A549 (cell line): ENCODE measurements at regions not wholly inside any gene's neighbourhood (a gene's known extent, or its start where the extent isn't known, plus 50 kb on each side); places are given as distances from the start of the nearest gene placed in this dataset.

Experiments
- ATAC-seq, 2 experiments: fragments of 200-7000 bp in 1 of 2; fragments of >200 bp in 1 of 2; cut with Nextera tagmentation in 1 of 2; cut with Tn5 transposase in 1 of 2; 3 replicates each; pipeline versions ENCODE4 v1.8.0 to v1.9.1; 2018 to 2020; ENCODE audit warnings: mild to moderate bottlenecking in 1 of 2, moderate library complexity in 1 of 2
- CTCF ChIA-PET: fragments of 300-600 bp; sonication (Branson Sonifier 250); formaldehyde crosslinking; extraction: SDS; loops from one replicate; lab custom pipeline; 2021; ENCODE audit warnings: antibody characterized with exemption, inconsistent platforms; lab: Yijun Ruan, JAX
- POLR2A ChIA-PET: fragments of 350-600 bp; formaldehyde crosslinking; extraction: SDS; loops from one replicate; lab custom pipeline; 2021; ENCODE audit warnings: antibody characterized with exemption, inconsistent platforms; lab: Yijun Ruan, JAX
- DNase-seq, 2 experiments: peaks; one replicate each; pipeline versions ENCODE4 v3.0.0 to v3.0.0-alpha.2; 2011 to 2016; ENCODE audit warnings: low read depth in 1 of 2, low spot score in 1 of 2
- FAIRE-seq: peaks from 2 replicates; lab custom pipeline; 2011; peaks lifted over from hg19 to GRCh38; lab: Jason Lieb, UNC
- H3K27ac ChIP-seq, 2 experiments: fragments of >200 bp; sonication (Bioruptor Twin); formaldehyde crosslinking; 3 replicates each; pipeline ENCODE4 v1.5.1; 2016 to 2017
- H3K4me1 ChIP-seq: fragments of >200 bp; sonication (Bioruptor Twin); formaldehyde crosslinking; 3 replicates; pipeline ENCODE4 v1.6.1; 2016
- H3K4me2 ChIP-seq: fragments of >200 bp; sonication (Bioruptor Twin); formaldehyde crosslinking; 3 replicates; pipeline ENCODE4 v1.6.1; 2016
- H3K4me3 ChIP-seq: fragments of >200 bp; sonication (Bioruptor Twin); formaldehyde crosslinking; 3 replicates; pipeline ENCODE4 v1.5.1; 2016
- H3K9me3 ChIP-seq: fragments of >200 bp; sonication (Bioruptor Twin); formaldehyde crosslinking; 3 replicates; pipeline ENCODE4 v1.6.1; 2016
- BHLHE40 ChIP-seq: IDR thresholded peaks from 2 replicates; pipeline ENCODE4 v1.6.1; 2012; ENCODE audit warnings: low read depth, low read length, inconsistent platforms
- CBX2 ChIP-seq: fragments of 200-600 bp; sonication (generic); IDR thresholded peaks from 2 replicates; pipeline ENCODE4 v1.6.1; 2016; ENCODE audit warnings: low read depth, mild to moderate bottlenecking, borderline replicate concordance
- EHMT2 ChIP-seq: fragments of 200-600 bp; sonication (generic); IDR thresholded peaks from 2 replicates; pipeline ENCODE4 v1.6.1; 2016; ENCODE audit warnings: antibody characterized with exemption, low read depth, mild to moderate bottlenecking, moderate library complexity
- EP300 ChIP-seq, 2 experiments: fragments of >200 bp; sonication (Bioruptor Twin); formaldehyde crosslinking; IDR thresholded peaks; 2 replicates in 1 of 2; 3 replicates in 1 of 2; pipeline ENCODE4 v1.6.1; 2016 to 2017
- ESRRA ChIP-seq: fragments of 150-350 bp; IDR thresholded peaks from 2 replicates; pipeline ENCODE4 v1.6.1; 2014; ENCODE audit warnings: mild to moderate bottlenecking, low read length, borderline replicate concordance
- FOSL2 ChIP-seq, 2 experiments: fragments of 450-650 bp in 1 of 2; fragments of >200 bp in 1 of 2; sonication (Bioruptor Twin) in 1 of 2; formaldehyde crosslinking; IDR thresholded peaks; 2 replicates each; pipeline versions ENCODE4 v1.5.0 to v1.6.1; 2016 to 2020; ENCODE audit warnings: mild to moderate bottlenecking in 1 of 2, moderate library complexity in 1 of 2
- GATA3 ChIP-seq: IDR thresholded peaks from 2 replicates; pipeline ENCODE4 v1.6.1; 2012; ENCODE audit warnings: borderline replicate concordance
- HDAC2 ChIP-seq: fragments of 200-600 bp; sonication (generic); IDR thresholded peaks from 2 replicates; pipeline ENCODE4 v1.6.1; 2016
- HEYL ChIP-seq: fragments of 250-450 bp; sonication (Bioruptor Pico); IDR thresholded peaks from 2 replicates; pipeline ENCODE4 v1.8.0; 2021; ENCODE audit warnings: mild to moderate bottlenecking, moderate library complexity
- JUN ChIP-seq, 2 experiments: fragments of >200 bp; sonication (Bioruptor Twin); formaldehyde crosslinking; IDR thresholded peaks; 2 replicates in 1 of 2; 3 replicates in 1 of 2; pipeline ENCODE4 v1.6.1; 2016 to 2017
- KDM1A ChIP-seq: fragments of 200-600 bp; sonication (generic); IDR thresholded peaks from 2 replicates; pipeline ENCODE4 v1.6.1; 2016; ENCODE audit warnings: low read depth, mild to moderate bottlenecking
- KDM5A ChIP-seq: fragments of 200-600 bp; sonication (generic); IDR thresholded peaks from 2 replicates; pipeline ENCODE4 v1.6.1; 2016; ENCODE audit warnings: antibody characterized with exemption, mild to moderate bottlenecking
- MAFK ChIP-seq: fragments of 450-650 bp; IDR thresholded peaks from 2 replicates; pipeline ENCODE4 v1.6.1; 2014; ENCODE audit not compliant: partially characterized antibody
- MYC ChIP-seq: IDR thresholded peaks from 2 replicates; pipeline ENCODE4 v1.6.1; 2012; ENCODE audit warnings: mild to moderate bottlenecking, inconsistent platforms, low read length, improper control_type of control experiment, borderline replicate concordance
- NPAS2 ChIP-seq: fragments of 250-450 bp; sonication (Bioruptor Pico); IDR thresholded peaks from 2 replicates; pipeline ENCODE4 v1.8.0; 2022; ENCODE audit warnings: mild to moderate bottlenecking, moderate library complexity, borderline replicate concordance
- NR3C1 ChIP-seq: fragments of >200 bp; sonication (Bioruptor Twin); formaldehyde crosslinking; IDR thresholded peaks from 3 replicates; pipeline ENCODE4 v1.6.1; 2017
- PHF8 ChIP-seq: fragments of 200-600 bp; sonication (generic); IDR thresholded peaks from 2 replicates; pipeline ENCODE4 v1.6.1; 2016; ENCODE audit warnings: low read depth, mild to moderate bottlenecking, antibody characterized with exemption, moderate library complexity, borderline replicate concordance
- POLR2AphosphoS2 ChIP-seq: conservative IDR thresholded peaks from 2 replicates; pipeline ENCODE4 v1.6.1; 2012; ENCODE audit warnings: low read length, improper control_type of control experiment, inconsistent platforms
- RAD21 ChIP-seq, 2 experiments: fragments of >200 bp in 1 of 2; sonication (Bioruptor Twin) in 1 of 2; formaldehyde crosslinking in 1 of 2; IDR thresholded peaks in 1 of 2; conservative IDR thresholded peaks in 1 of 2; 2 replicates in 1 of 2; 3 replicates in 1 of 2; pipeline ENCODE4 v1.6.1; 2012 to 2018; ENCODE audit warnings: inconsistent platforms in 1 of 2
- RARB ChIP-seq: fragments of 250-450 bp; sonication (Bioruptor Pico); IDR thresholded peaks from 2 replicates; pipeline ENCODE4 v1.8.0; 2021; ENCODE audit warnings: mild to moderate bottlenecking, moderate library complexity
- RFX5 ChIP-seq: fragments of 450-650 bp; IDR thresholded peaks from 2 replicates; pipeline ENCODE4 v1.7.1; 2014; ENCODE audit warnings: antibody characterized with exemption, mild to moderate bottlenecking, moderate library complexity
- RNF2 ChIP-seq: fragments of 200-600 bp; sonication (generic); IDR thresholded peaks from 2 replicates; pipeline ENCODE4 v1.6.1; 2016; ENCODE audit warnings: low read depth, mild to moderate bottlenecking, antibody characterized with exemption, moderate library complexity, borderline replicate concordance
- WGBS: methylation state at CpG from one replicate; pipeline ENCODE4 v1.1.6; 2017; ENCODE audit errors: missing lambda C conversion rate; 5-methylcytosine and 5-hydroxymethylcytosine counted together
- TF ChIP-seq, protein P1 (sequence below): fragments of 450-650 bp; IDR thresholded peaks from 2 replicates; pipeline ENCODE4 v1.6.1; 2014; ENCODE audit warnings: antibody characterized with exemption
- TF ChIP-seq, protein P2 (sequence below): fragments of 200-600 bp; sonication (generic); IDR thresholded peaks from 2 replicates; pipeline ENCODE4 v1.6.1; 2016; ENCODE audit warnings: antibody characterized with exemption, mild to moderate bottlenecking, moderate library complexity
- TF ChIP-seq, protein P3 (sequence below): fragments of 250-450 bp; sonication (Bioruptor Pico); IDR thresholded peaks from 2 replicates; pipeline ENCODE4 v1.5.0; 2020; ENCODE audit warnings: low read depth, mild to moderate bottlenecking, moderate library complexity
- TF ChIP-seq, protein P4 (sequence below): fragments of >200 bp; sonication (Bioruptor Twin); formaldehyde crosslinking; IDR thresholded peaks from 2 replicates; pipeline ENCODE4 v1.6.1; 2016

DNA sequence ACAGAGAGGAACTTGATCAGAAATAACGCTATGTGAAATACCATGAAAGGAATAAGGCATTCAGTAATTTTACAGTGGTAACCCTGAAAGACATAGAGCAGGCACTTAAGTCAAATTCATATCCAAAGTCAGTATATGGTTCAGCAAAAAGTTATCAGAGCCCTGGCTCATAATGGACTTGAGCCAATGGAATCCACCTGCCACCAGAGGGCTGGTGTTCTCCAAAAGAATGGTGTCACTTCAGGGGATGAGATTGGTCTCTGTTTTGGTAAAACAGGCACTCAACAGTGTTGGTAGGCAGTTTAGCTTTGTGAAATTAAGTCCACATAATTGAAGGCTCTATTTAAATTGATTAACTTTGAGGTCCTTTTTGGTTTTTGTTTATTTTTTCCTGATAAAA lies 93.9 kb downstream of the LIG4 start:
- WGBS: 0% methylated on average over 1 of the region's 1 CpG
- H3K4me2 ChIP-seq: no peak overlapping the region
- no peak overlapping the region for H3K27ac ChIP-seq
- DNase-seq: no peak
- no peak overlapping the region for H3K4me3 ChIP-seq
- no peaks in the 10 kb centered on the region for H3K9me3 ChIP-seq
- no peak for ATAC-seq
- no peaks in the 10 kb centered on the region for H3K4me1 ChIP-seq
- ChIA-PET CTCF (no interaction called here), POLR2A (no interaction called here)
- no peak for FAIRE-seq
- no peak for TF ChIP-seq HDAC2
- TF ChIP-seq MAFK: no peak
- TF ChIP-seq KDM5A: no peak
- no peak for TF ChIP-seq HEYL
- no peak for TF ChIP-seq RNF2
- TF ChIP-seq, protein P1, sequence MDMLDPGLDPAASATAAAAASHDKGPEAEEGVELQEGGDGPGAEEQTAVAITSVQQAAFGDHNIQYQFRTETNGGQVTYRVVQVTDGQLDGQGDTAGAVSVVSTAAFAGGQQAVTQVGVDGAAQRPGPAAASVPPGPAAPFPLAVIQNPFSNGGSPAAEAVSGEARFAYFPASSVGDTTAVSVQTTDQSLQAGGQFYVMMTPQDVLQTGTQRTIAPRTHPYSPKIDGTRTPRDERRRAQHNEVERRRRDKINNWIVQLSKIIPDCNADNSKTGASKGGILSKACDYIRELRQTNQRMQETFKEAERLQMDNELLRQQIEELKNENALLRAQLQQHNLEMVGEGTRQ: no peak
- TF ChIP-seq EHMT2: no peak
- TF ChIP-seq, protein P2, sequence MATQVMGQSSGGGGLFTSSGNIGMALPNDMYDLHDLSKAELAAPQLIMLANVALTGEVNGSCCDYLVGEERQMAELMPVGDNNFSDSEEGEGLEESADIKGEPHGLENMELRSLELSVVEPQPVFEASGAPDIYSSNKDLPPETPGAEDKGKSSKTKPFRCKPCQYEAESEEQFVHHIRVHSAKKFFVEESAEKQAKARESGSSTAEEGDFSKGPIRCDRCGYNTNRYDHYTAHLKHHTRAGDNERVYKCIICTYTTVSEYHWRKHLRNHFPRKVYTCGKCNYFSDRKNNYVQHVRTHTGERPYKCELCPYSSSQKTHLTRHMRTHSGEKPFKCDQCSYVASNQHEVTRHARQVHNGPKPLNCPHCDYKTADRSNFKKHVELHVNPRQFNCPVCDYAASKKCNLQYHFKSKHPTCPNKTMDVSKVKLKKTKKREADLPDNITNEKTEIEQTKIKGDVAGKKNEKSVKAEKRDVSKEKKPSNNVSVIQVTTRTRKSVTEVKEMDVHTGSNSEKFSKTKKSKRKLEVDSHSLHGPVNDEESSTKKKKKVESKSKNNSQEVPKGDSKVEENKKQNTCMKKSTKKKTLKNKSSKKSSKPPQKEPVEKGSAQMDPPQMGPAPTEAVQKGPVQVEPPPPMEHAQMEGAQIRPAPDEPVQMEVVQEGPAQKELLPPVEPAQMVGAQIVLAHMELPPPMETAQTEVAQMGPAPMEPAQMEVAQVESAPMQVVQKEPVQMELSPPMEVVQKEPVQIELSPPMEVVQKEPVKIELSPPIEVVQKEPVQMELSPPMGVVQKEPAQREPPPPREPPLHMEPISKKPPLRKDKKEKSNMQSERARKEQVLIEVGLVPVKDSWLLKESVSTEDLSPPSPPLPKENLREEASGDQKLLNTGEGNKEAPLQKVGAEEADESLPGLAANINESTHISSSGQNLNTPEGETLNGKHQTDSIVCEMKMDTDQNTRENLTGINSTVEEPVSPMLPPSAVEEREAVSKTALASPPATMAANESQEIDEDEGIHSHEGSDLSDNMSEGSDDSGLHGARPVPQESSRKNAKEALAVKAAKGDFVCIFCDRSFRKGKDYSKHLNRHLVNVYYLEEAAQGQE: no peak
- TF ChIP-seq BHLHE40: no peak
- no peak for TF ChIP-seq GATA3
- TF ChIP-seq POLR2AphosphoS2: no peak
- no peak for TF ChIP-seq KDM1A

DNA sequence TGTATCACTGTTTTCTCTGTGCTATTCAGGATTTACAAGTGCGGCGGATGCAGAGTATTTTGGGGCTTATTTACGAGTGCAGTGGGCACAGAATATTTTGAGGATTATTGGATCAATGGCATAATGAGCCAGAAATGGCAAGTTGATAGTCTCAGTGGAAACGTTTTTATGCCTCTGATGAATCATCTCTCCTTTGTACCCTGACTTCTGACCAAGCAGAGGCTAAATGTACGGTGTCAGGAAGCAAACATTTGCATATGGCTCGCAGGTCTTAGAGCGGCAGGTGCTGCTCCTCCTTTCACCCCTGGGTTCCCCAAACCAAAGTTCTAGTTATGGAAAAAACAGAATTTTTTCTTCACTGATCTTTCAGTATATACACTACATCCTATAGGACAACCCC lies 94.5 kb downstream of the LIG4 start:
- WGBS: 16% methylated on average over 7 of the region's 7 CpGs
- FAIRE-seq (no peak), ATAC-seq (no peak), DNase-seq (no peak)
- no peaks in the 10 kb centered on the region for H3K9me3 ChIP-seq
- ChIA-PET CTCF (no interaction called here), POLR2A (no interaction called here)
- H3K4me2 ChIP-seq: no peak overlapping the region
- no peak overlapping the region for H3K27ac ChIP-seq
- TF ChIP-seq, protein P3, sequence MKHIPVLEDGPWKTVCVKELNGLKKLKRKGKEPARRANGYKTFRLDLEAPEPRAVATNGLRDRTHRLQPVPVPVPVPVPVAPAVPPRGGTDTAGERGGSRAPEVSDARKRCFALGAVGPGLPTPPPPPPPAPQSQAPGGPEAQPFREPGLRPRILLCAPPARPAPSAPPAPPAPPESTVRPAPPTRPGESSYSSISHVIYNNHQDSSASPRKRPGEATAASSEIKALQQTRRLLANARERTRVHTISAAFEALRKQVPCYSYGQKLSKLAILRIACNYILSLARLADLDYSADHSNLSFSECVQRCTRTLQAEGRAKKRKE (CRISPR knock-in tag): no peak
- no peak for TF ChIP-seq POLR2AphosphoS2
- no peak for TF ChIP-seq JUN (IDR thresholded peaks at IDR 0.05)
- no peak for TF ChIP-seq EP300 (IDR thresholded peaks at IDR 0.05)
- no peak for TF ChIP-seq NPAS2
- TF ChIP-seq, protein P4, sequence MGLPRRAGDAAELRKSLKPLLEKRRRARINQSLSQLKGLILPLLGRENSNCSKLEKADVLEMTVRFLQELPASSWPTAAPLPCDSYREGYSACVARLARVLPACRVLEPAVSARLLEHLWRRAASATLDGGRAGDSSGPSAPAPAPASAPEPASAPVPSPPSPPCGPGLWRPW: no peak
- no peak for TF ChIP-seq NR3C1
- no peak for TF ChIP-seq ESRRA
- TF ChIP-seq, protein P1: no peak
- no peak for TF ChIP-seq RARB (CRISPR knock-in tag)
- TF ChIP-seq CBX2: no peak
- TF ChIP-seq GATA3: no peak
- TF ChIP-seq, protein P2: no peak
- TF ChIP-seq MAFK: no peak
- TF ChIP-seq EHMT2: no peak
- TF ChIP-seq RFX5: no peak
- no peak for TF ChIP-seq FOSL2 (IDR thresholded peaks at IDR 0.05)
- TF ChIP-seq FOSL2 (CRISPR knock-in tag; IDR thresholded peaks at IDR 0.05): no peak
- no peak for TF ChIP-seq MYC
- TF ChIP-seq PHF8: no peak
- no peak for TF ChIP-seq RAD21 (conservative IDR thresholded peaks at IDR 0.05 in 1 of 2, IDR thresholded peaks at IDR 0.05 in 1 of 2)
- H3K4me1 ChIP-seq: no peaks in the 10 kb centered on the region
- H3K4me3 ChIP-seq: no peak overlapping the region
